HepG2 (cell line): ENCODE measurements at regions not wholly inside any gene's neighbourhood (a gene's known extent, or its start where the extent isn't known, plus 50 kb on each side); places are given as distances from the start of the nearest gene placed in this dataset.

Experiments
- CREB3 ChIP-seq: sonication (generic); formaldehyde crosslinking; IDR thresholded peaks from 2 replicates; pipeline ENCODE4 v1.5.0; 2020; ENCODE audit warnings: missing genetic modification reagents
- CTCF ChIP-seq: sonication (generic); formaldehyde crosslinking; IDR thresholded peaks from 2 replicates; pipeline ENCODE4 v1.5.0; 2020; ENCODE audit warnings: mild to moderate bottlenecking, missing genetic modification reagents, moderate library complexity
- HNRNPUL1 ChIP-seq: fragments of 200-400 bp; formaldehyde crosslinking; IDR thresholded peaks from 2 replicates; pipeline ENCODE4 v1.6.1; 2017; ENCODE audit warnings: low read depth, mild to moderate bottlenecking, low read length, moderate library complexity
- ZNF75D ChIP-seq: sonication (generic); formaldehyde crosslinking; IDR thresholded peaks from 2 replicates; pipeline ENCODE4 v1.8.1; 2023; ENCODE audit warnings: missing genetic modification reagents, mild to moderate bottlenecking, borderline replicate concordance

GRCh38 chrX:22800360-22800759, 199.4 kb upstream of the DDX53 start:
- TF ChIP-seq ZNF75D (CRISPR knock-in tag) (no peak), CREB3 (CRISPR knock-in tag) (no peak), CTCF (CRISPR knock-in tag) (no peak), HNRNPUL1 (no peak)
